ENCODE measurements at regions not wholly inside any gene's neighbourhood (a gene's known extent, or its start where the extent isn't known, plus 50 kb on each side); places are given as distances from the start of the nearest gene placed in this dataset.

DNA sequence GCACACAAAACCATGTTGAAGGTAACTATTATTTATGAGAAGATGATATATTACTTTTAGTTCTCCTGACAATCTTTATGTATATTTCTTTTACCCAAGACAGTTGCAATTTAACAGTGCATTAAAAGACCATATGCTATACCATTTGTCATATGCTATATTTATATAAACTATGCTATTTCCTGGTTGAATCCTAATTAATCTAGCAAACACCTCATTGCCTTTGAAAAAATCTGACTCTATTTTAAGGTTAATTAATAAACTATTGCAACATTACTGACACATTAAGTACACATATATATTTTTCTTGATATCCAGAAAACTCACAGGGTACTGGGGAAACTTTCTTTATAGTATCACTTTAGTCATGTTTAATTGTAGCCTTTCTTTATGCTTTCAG is 649.4 kb upstream of the PCDH20 start:
- Histone ChIP-seq H3K4me2 (ENCODE audit: low read depth, low read length) (no peak overlapping the region), H2AFZ (ENCODE audit: low read length) (no peak overlapping the region), H3K79me2 (ENCODE audit: insufficient read depth, low read length) (no peaks in the 10 kb centered on the region), H3K27ac (ENCODE audit: extremely low read length, insufficient read depth, low read length) (no peak overlapping the region), H3K9me3 (ENCODE audit: low read length) (no peaks in the 10 kb centered on the region), H4K20me1 (ENCODE audit: insufficient read depth, low read length) (no peaks in the 10 kb centered on the region), H3K27me3 (ENCODE audit: control insufficient read depth in 1 of 2, insufficient read depth in 2 of 2, low read length in 2 of 2) (no peaks in the 10 kb centered on the region), H3K4me3 (replicated peaks in 1 of 3; ENCODE audit: insufficient read depth in 1 of 3, low read depth in 2 of 3, low read length in 3 of 3) (no peak overlapping the region), H3K36me3 (replicated peaks in 1 of 2; ENCODE audit: control insufficient read depth in 1 of 2, insufficient read depth in 2 of 2, low read length in 2 of 2) (no peaks in the 10 kb centered on the region), H3K4me1 (ENCODE audit: insufficient read depth, low read length) (no peaks in the 10 kb centered on the region), H3K9ac (ENCODE audit: insufficient read depth, low read depth, low read length) (no peak overlapping the region)
- POLR2A ChIA-PET: no interaction called here
- no TSS peak for BruUV-seq (replicated peaks)
- TF ChIP-seq ZNF839 (CRISPR knock-in tag; IDR thresholded peaks at IDR 0.05; ENCODE audit: borderline replicate concordance): no peak
- TF ChIP-seq, protein P1, sequence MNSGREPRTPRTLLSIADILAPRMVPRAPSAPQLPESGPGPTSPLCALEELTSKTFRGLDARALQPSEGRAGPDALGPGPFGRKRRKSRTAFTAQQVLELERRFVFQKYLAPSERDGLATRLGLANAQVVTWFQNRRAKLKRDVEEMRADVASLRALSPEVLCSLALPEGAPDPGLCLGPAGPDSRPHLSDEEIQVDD (CRISPR knock-in tag; IDR thresholded peaks at IDR 0.05; ENCODE audit: borderline replicate concordance): no peak
- TF ChIP-seq, protein P2, sequence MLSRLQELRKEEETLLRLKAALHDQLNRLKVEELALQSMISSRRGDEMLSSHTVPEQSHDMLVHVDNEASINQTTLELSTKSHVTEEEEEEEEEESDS (CRISPR knock-in tag; IDR thresholded peaks at IDR 0.05; ENCODE audit: borderline replicate concordance): no peak
- TF ChIP-seq, protein P3, sequence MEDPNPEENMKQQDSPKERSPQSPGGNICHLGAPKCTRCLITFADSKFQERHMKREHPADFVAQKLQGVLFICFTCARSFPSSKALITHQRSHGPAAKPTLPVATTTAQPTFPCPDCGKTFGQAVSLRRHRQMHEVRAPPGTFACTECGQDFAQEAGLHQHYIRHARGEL (CRISPR knock-in tag; IDR thresholded peaks at IDR 0.05): no peak
- TF ChIP-seq ZKSCAN5 (CRISPR knock-in tag; IDR thresholded peaks at IDR 0.05): no peak
- TF ChIP-seq, protein P4, sequence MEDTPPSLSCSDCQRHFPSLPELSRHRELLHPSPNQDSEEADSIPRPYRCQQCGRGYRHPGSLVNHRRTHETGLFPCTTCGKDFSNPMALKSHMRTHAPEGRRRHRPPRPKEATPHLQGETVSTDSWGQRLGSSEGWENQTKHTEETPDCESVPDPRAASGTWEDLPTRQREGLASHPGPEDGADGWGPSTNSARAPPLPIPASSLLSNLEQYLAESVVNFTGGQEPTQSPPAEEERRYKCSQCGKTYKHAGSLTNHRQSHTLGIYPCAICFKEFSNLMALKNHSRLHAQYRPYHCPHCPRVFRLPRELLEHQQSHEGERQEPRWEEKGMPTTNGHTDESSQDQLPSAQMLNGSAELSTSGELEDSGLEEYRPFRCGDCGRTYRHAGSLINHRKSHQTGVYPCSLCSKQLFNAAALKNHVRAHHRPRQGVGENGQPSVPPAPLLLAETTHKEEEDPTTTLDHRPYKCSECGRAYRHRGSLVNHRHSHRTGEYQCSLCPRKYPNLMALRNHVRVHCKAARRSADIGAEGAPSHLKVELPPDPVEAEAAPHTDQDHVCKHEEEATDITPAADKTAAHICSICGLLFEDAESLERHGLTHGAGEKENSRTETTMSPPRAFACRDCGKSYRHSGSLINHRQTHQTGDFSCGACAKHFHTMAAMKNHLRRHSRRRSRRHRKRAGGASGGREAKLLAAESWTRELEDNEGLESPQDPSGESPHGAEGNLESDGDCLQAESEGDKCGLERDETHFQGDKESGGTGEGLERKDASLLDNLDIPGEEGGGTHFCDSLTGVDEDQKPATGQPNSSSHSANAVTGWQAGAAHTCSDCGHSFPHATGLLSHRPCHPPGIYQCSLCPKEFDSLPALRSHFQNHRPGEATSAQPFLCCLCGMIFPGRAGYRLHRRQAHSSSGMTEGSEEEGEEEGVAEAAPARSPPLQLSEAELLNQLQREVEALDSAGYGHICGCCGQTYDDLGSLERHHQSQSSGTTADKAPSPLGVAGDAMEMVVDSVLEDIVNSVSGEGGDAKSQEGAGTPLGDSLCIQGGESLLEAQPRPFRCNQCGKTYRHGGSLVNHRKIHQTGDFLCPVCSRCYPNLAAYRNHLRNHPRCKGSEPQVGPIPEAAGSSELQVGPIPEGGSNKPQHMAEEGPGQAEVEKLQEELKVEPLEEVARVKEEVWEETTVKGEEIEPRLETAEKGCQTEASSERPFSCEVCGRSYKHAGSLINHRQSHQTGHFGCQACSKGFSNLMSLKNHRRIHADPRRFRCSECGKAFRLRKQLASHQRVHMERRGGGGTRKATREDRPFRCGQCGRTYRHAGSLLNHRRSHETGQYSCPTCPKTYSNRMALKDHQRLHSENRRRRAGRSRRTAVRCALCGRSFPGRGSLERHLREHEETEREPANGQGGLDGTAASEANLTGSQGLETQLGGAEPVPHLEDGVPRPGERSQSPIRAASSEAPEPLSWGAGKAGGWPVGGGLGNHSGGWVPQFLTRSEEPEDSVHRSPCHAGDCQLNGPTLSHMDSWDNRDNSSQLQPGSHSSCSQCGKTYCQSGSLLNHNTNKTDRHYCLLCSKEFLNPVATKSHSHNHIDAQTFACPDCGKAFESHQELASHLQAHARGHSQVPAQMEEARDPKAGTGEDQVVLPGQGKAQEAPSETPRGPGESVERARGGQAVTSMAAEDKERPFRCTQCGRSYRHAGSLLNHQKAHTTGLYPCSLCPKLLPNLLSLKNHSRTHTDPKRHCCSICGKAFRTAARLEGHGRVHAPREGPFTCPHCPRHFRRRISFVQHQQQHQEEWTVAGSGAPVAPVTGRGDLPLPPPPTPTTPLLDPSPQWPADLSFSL (CRISPR knock-in tag; IDR thresholded peaks at IDR 0.05): no peak
- TF ChIP-seq, protein P5, sequence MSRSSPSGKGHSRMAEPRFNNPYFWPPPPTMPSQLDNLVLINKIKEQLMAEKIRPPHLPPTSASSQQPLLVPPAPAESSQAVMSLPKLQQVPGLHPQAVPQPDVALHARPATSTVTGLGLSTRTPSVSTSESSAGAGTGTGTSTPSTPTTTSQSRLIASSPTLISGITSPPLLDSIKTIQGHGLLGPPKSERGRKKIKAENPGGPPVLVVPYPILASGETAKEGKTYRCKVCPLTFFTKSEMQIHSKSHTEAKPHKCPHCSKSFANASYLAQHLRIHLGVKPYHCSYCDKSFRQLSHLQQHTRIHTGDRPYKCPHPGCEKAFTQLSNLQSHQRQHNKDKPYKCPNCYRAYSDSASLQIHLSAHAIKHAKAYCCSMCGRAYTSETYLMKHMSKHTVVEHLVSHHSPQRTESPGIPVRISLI (CRISPR knock-in tag; IDR thresholded peaks at IDR 0.05; ENCODE audit: borderline replicate concordance): no peak
- TF ChIP-seq YEATS4 (CRISPR knock-in tag; IDR thresholded peaks at IDR 0.05; ENCODE audit: borderline replicate concordance): no peak
- TF ChIP-seq, protein P6, sequence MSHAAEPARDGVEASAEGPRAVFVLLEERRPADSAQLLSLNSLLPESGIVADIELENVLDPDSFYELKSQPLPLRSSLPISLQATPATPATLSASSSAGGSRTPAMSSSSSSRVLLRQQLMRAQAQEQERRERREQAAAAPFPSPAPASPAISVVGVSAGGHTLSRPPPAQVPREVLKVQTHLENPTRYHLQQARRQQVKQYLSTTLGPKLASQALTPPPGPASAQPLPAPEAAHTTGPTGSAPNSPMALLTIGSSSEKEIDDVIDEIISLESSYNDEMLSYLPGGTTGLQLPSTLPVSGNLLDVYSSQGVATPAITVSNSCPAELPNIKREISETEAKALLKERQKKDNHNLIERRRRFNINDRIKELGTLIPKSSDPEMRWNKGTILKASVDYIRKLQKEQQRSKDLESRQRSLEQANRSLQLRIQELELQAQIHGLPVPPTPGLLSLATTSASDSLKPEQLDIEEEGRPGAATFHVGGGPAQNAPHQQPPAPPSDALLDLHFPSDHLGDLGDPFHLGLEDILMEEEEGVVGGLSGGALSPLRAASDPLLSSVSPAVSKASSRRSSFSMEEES (CRISPR knock-in tag; IDR thresholded peaks at IDR 0.05): no peak
- no peak for TF ChIP-seq ZSCAN21 (CRISPR knock-in tag; IDR thresholded peaks at IDR 0.05; ENCODE audit: borderline replicate concordance)
- ATAC-seq (no peak), DNase-seq (ENCODE audit: low spot score) (no peak), FAIRE-seq (no peak)
- intact Hi-C loops (cut with micrococcal nuclease; ENCODE audit: unreplicated experiment): no loop called here
- CTCF ChIA-PET (ENCODE audit: low intra/inter-chr PET ratio, low total read pairs): no interaction called here
- in situ Hi-C loops (cut with HindIII; ENCODE audit: extremely low pct_ligation_motif_present, low pct_unique_long_range_greater_than_20kb): no loop called here
